LHCN-M2 (cell line): ENCODE measurements at regions not wholly inside any gene's neighbourhood (a gene's known extent, or its start where the extent isn't known, plus 50 kb on each side); places are given as distances from the start of the nearest gene placed in this dataset.
"Not testable (repeated sequence)": the region's sequence is repeated elsewhere in the genome, so short reads cannot be mapped to it uniquely, and the experiment has no call there.

ENCODE experiments used
- DNase-seq: peaks from one replicate; pipeline ENCODE4 v3.0.0-alpha.2; 2012; ENCODE audit warnings: low read depth

GRCh38 chr2:240254337-240255164 is 114.1 kb upstream of the OTOS start:
- no peak for DNase-seq

- DNase-seq: no peak
Measured at GRCh38 chr2:240255165-240255491, 114.7 kb upstream of the OTOS start.

GRCh38 chr2:240255811-240256703 is 115.6 kb upstream of the OTOS start:
- DNase-seq: no peak

GRCh38 chr2:240256704-240257637 is 116.5 kb upstream of the OTOS start:
- no peak for DNase-seq

GRCh38 chr2:240257940-240258580 is 117.6 kb upstream of the OTOS start:
- DNase-seq: no peak

DNA sequence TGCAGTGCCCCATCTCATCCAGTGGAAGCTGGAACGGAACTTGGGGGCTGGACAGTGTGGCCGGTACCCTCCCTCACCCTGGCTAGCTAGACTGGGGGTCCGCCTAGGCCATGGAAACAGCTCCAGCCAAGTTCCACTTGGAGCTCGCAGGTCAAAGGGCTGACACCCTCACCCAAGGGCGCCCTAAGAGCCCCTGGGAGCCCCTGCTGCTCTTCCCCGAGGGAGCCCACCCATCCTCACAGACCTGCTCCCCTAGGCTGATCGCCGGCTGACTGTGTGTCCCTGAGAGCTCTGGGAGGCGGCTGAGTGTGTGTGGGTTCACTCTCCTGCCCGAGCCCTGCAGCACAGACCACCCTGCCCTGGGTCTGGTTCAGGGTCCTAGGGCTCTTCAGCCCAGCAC is 118.2 kb upstream of the OTOS start:
- DNase-seq: no peak

DNA sequence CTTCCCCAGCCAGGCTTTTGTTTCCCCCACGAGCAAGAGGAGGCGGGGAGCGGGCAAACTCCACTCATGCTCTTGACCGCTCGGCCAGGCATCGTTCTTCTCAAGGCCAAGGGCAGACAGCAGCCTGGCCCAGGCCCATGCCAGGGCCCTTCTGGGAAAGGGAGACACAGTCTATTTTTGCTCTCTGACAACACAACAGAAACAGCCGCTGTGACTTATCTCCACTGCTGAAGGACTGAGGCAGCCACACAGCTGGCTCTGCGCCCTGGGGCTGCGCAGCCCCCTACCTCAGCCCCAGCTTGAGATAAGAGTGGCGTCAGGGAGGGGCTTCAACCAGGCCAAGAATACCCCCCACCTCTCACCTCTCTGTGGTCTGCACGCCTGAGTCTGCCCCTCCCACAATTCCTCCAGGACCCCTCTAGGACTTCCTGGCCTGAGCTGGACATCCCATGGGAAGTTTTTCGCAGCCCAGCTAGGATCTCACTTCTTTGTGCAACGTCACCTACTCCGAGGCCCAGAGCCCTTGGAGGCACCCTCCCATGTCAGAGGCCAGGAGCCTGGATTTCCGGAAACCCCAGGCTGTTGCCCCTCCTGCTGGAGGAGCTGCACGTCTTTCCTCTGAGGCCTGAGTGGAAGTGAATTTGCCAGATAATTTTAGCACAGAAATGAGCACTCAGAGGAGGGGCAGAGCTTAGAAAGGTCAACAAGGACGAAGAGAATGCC is 118.9 kb upstream of the OTOS start:
- DNase-seq: no peak

- DNase-seq: no peak
Measured at GRCh38 chr2:240259924-240260529, 119.6 kb upstream of the OTOS start.

DNA sequence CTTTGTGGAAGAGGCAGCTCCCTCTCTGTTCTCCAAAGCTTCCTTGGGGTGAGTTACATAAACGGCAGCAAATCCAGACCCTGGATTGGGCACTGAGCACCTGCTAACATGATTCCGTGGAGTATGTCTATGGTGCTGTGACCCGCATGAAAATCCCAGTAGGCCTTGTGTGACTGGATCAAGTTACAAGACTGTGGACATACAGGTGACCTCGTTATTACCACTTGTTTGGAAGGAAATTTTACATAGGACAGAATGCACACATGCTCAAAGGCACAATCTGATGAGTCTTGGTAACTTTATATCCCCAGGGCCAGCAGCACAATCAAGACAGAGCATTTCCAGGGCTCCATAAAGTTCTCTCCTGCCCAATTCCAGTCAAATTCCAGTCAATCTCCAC is 120.2 kb upstream of the OTOS start:
- no peak for DNase-seq

- DNase-seq: not testable (repeated sequence)
Measured at GRCh38 chr2:240262578-240262977, 122.1 kb upstream of the OTOS start.

- DNase-seq: no peak
Measured at GRCh38 chr2:240269380-240269779, 128.9 kb upstream of the OTOS start.

DNA sequence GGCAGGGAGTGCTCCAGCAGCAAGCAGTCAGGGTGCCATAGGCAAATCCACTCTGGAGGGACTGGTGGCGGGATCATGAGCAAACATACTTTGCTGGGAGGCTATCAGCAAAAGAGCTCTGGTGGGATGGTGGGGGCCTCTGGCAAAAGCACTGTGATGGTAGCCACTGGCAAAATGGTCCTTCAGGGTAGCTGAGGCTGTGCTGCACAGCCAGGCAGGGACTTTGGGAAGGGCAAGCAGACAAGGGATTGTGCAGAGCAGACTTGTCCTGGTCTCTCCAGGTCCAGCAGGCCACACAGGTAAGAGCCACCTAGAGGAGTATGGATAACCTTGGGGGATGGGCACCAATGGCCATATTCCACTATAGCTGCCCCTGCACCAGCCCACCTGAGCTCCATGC is 129.4 kb upstream of the OTOS start:
- no peak for DNase-seq

DNA sequence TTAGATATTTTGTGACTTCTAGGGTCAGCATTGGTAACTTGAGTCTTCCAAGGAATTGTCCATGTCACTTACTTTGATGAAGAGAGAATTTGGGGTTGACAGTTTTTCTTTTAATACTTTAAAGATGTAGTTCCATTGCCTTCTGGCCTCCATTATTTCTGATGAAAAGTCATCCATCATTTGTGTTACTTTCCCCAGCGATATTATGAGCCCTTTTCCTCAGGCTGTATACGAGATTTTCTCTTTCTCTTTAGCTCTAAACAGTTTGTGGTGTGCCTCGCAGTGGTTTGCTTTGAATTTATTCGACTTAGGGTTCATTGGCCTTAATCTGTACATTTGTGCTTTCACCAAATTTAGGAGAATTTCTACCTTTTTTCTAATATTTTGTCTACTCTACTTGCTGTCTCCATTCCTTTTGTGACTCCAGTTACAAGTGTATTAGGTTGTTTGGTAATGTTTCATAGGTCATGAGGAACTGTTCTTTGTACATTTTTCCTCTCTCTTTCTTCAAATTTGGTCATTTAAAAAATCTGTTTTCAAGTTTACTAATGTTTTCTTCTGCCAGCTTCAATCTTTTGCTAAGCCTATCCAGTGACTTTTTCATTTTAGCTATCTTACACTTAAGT is 131.4 kb upstream of the OTOS start:
- no peak for DNase-seq

DNA sequence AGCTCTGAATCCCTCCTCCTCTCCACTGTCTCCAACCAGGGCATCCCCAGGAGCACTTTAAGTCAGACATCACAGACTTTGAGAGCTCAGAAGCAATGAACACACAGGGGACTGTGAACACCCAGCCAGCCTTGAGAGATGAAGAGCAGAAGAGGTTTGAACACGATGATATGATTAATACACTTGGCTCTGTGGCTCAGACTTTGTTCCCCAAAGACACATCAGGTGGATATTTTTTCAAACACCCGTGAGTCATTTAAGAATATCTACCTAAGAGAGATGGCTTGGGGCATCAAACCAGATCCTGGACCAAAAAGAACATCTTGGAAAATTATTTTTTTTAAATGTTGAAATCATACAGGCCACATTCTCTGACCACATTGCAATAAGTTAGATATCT is 134.9 kb upstream of the OTOS start:
- DNase-seq: no peak

GRCh38 chr2:240277073-240277806 is 136.8 kb upstream of the OTOS start:
- peak; percentile 60 for DNase-seq

GRCh38 chr2:240277807-240278522 is 137.5 kb upstream of the OTOS start:
- DNase-seq: no peak

GRCh38 chr2:240278661-240279060 is 138.2 kb upstream of the OTOS start:
- peak; percentile 75 for DNase-seq

DNA sequence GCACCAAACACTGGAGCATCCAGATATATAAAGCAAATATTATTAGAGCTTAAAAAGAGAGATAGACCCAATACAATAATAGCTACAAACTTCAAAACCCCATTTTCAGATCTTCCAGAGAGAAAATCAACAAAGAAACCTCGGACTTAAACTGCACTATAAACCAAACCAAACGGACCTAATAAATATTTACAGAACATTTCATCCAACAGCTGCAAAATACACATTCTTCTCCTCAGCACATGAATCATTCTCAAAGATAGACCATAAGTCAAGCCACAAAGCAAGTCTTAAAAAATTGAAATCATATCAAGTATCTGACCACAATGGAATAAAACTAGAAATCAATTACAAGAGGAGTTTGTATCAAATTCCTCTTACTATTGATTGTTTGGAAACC is 140.2 kb upstream of the OTOS start:
- peak; percentile 77 for DNase-seq
